HG03159 (cell line): ENCODE measurements at regions not wholly inside any gene's neighbourhood (a gene's known extent, or its start where the extent isn't known, plus 50 kb on each side); places are given as distances from the start of the nearest gene placed in this dataset.

Source experiments
- ATAC-seq: cut with Tn5 transposase; IDR thresholded peaks from one replicate; pipeline ENCODE4 v1.9.1; 2021; ENCODE audit warnings: mild to moderate bottlenecking, moderate library complexity; ENCODE audit not compliant: unreplicated experiment

- ATAC-seq = no peak
Observed at GRCh38 chr16:6170022-6170421, 1072.4 kb upstream of the EEF2KMT start.

DNA sequence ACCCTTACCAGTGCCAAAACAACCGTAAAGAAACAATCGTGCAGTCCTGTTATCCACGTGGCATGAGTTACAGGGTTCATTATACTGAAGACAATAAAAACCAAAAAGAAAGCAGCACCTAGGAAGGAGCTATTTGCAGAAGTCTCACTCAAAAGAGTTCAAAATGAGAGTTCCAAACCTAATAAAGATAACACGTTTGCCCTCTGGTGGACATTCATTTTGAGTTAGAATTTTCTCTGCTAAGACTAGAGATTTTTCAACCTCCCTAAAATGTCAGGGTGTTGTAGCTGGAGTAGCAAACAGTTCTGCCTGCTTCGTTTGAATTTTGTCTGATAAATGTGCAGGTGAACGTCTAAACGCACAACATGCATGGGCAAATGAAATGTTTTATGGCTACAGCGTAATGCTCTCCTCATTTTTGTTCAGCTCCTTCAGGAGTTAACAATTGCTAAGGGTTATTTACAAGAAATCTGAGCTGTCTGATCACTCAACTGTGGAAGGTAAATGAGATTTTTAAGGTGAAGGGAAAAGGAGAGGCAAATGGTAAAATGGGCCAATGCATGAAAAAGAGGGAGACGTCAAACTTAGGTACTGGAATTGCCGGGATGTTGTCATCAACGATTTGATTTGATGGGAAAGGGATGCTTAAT lies 1067.9 kb upstream of the EEF2KMT start:
- ATAC-seq = no peak

GRCh38 chr16:6160871-6161270 lies 1063.3 kb upstream of the EEF2KMT start:
- no peak for ATAC-seq

DNA sequence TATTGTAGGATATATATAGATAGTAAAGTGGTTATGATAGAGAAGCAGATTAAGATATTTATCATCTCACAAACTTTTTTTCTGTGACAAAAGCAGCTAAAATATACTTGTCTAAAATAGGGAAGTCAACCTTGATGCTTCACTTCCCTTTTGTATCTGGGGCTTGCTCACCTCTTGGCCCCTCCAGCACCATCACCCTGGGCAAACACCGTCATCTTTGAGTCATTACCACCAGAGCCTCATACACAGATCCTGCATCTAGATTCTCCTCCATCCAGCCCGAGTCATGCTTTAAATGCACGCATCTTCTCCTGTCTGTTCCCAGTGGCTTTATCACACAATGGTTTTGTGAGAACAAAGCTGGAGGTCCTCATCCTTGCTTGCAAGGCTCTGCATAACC lies 1062.7 kb upstream of the EEF2KMT start:
- ATAC-seq = no peak

GRCh38 chr16:6157806-6158205 lies 1060.2 kb upstream of the EEF2KMT start:
- ATAC-seq = no peak

DNA sequence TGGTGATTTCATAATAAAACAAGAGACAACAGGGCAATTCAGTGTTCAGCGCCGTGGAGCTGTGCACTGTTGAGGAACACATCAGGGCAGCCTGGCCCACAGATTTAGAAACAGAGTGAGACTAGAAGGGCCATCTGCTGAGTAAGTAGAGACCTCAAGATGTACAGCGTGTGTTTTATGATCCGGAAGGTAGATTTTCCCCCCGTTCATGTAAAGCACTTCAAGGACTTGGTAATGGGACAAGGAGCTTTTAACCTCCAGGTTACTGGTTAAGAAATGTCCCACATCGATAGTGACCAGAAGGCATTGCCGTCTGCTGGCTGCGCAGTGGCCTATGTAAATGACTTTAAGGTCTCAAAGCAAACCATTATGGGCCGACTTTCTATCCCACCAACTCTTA lies 1057.7 kb upstream of the EEF2KMT start:
- no peak for ATAC-seq

DNA sequence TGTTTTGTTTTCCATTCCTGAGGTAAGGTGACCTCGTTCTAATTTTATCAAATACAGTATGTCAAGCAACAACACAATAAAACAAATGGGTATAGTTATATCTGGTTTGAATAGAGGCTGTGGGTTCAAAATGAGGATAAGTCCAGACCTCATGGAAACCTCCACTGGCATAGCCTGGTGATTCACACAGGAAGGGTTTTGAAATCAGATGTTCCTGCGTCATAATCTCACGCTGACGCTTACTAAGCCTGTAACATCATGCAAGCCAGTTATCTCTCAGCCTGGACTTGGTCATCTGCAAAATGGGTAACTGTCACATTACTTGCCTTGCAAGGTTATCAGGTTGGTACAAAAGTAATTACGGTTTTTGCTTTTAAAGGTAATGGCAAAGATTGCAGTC lies 1056.3 kb upstream of the EEF2KMT start:
- ATAC-seq = no peak

DNA sequence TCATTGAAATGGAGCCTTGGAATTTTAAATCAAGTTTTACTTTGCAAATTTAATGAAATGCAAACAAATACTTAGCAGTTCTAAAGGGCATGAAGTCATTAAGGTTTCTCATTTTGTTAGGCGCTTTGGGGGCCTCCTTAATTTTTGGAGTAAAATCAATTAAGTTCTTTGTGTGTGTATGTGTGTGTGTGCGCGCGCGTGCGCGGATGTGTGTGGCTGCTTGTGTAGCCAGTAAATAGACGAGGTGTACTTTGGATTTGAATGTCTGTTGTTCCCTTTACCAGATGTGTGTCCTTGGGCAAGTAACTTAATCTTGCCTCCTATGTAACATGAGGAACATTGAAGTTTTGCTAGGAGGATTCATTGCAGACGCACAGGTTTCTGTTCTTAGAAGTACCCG lies 1051.4 kb upstream of the EEF2KMT start:
- ATAC-seq = no peak

DNA sequence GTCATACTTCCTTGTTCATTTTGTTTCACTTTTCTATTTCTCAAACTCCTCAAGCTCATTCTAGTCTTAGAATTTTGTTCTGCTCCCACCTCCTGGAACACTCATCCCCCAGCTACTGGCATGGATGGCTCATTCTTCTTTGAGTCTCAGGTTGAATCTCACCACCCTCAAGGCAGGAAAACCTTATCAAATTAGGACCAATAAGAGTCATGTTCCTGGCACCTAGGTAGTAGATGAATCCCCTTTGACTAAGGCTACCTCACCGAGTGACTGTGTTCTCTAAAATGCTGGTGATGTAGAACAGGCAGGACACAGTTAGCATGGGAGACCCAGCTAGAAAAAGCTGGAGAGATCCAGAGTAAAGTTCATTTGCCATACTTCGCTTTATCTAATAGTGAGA lies 1050.8 kb upstream of the EEF2KMT start:
- no peak for ATAC-seq

GRCh38 chr16:6146874-6147425 lies 1049.4 kb upstream of the EEF2KMT start:
- no peak for ATAC-seq

DNA sequence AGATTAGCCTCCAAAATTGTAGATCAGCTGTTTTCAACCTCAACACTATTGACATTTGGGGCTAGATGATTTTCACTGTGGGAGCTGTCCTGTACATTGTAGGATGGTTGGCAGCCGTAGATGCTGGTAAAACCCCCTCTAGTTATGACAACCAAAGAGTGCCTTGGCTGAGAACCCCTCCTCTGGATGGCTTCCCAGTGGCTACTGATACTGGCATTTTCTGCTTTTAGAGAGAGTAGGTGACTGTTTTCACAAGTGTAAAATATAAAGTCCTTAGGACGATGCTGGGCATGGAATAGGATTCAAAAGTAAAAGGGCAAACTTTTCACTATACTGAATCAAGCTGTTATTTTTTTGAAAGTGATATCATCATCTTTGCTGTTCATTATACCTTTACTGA lies 1048.8 kb upstream of the EEF2KMT start:
- ATAC-seq = no peak

DNA sequence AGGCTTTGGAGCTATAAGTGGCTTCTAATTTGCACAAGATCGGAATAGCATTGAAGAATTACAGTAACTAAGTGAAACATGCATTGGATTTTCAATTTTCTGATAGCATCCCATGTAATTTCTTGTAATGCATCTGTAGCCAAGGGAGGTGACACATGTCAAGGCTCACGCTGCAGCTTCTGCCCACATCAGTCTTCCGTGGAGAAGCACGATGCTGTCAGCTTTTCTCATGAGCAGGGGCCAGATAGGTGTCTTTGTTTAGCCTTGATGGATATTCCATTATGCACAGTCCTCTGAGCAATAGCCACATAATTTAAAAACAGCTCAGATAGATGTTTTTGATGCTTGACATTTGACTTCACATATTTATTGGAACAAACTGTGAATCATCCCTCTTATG lies 1046.9 kb upstream of the EEF2KMT start:
- ATAC-seq = no peak

DNA sequence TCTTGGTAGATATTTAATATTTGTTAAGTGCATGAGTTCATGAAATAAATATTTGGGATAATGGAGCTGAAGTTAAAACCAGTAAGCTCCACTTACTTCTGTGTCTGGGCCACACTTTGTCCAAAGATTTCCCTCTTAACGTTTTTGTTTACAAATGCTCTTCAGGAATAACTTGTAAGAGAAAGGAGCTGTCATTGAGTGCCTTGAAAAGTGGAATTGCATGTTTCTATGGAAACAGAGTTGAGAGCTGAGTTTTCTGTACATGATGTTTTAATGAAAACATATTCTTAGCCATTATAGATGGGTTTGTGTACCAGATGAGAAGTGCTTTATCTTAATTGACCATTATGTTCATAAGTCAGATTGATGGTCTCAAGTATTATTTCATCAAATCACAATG lies 1045.4 kb upstream of the EEF2KMT start:
- no peak for ATAC-seq

DNA sequence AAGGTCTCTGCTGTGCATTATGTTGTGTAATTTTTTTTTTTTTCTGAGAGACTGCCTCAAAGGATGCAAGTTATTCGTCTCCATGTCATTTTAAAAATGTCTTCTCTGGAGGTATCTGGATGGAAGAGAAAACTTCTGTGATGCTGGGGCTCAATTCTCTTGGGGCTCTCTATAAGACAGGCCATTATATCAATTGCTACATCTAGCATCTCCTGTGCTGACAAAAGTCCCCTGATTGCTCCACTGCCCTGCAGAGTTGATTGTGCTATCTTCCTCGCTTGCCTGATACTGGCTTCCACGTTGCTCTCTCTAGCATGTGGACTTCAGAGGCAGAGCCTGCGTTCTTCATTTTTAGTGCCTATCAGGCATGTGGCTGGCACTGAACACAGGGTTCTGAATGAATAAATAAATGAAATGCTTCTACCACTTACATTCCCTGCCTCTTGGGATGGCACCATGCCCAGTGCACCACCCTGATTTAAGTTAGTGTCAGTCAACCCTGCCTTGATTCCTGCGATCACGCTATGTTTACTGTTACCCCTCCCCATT lies 1035.5 kb upstream of the EEF2KMT start:
- no peak for ATAC-seq

GRCh38 chr16:6132121-6132520 lies 1034.5 kb upstream of the EEF2KMT start:
- no peak for ATAC-seq

- no peak for ATAC-seq
Observed at GRCh38 chr16:6131526-6132050, 1034.0 kb upstream of the EEF2KMT start.

DNA sequence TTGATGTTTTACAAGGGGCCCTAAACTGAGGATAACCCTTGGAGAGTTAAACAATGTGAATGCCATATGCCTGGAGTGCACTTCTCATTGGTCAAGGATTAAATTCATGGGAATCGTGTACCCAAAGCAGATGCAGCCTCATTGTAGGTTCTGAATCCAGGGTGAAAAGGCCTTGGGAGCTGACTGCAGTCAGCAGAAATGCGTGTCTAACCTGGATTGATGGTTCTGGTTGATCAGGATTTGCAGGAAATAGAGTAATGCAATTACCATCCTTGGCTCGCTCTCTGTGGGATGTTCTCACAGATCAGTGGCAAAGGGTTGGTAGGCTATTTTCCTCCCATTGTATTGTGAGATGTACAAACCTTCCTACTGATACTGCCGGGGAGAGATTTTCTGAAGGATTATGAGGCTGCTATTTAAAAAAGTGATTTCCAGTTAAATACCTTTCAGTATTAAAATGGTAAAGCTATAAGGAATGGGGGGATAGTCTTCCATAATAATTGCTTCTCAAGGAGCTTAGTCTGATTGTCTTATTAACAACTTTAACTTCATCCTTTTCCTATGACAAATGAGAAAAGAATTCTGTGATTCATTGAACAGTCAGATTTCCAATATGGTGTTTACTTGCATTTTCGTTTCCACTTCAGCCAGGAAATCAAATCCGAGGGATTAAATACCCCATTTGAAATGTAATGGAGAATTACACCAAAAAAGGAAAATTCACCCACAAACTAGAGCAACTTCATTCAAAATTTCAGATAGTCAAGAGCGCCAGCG lies 1028.1 kb upstream of the EEF2KMT start:
- ATAC-seq = no peak

GRCh38 chr16:6124136-6124535 lies 1026.5 kb upstream of the EEF2KMT start:
- no peak for ATAC-seq

- ATAC-seq = no peak
Observed at GRCh38 chr16:6122401-6122800, 1024.8 kb upstream of the EEF2KMT start.

GRCh38 chr16:6114691-6115090 lies 1017.1 kb upstream of the EEF2KMT start:
- no peak for ATAC-seq

DNA sequence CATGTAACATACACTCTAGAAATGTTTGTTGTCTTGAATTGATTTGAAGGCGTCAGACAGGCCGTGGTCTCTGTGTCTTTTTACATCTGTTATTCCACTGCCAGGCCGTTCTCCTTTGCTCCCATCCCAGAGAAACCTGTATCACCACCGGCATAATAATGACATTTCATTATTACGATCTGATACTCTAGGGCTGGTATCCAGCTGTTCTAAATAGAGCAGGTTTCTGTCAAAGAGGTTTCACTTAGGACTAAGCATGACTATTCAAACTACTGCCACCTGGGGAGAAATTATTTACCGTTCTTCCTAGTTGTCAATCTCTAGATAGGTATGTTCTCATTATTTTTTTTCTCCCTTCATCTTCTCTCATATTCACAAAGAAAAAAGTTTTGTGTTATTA lies 1016.2 kb upstream of the EEF2KMT start:
- ATAC-seq = no peak

DNA sequence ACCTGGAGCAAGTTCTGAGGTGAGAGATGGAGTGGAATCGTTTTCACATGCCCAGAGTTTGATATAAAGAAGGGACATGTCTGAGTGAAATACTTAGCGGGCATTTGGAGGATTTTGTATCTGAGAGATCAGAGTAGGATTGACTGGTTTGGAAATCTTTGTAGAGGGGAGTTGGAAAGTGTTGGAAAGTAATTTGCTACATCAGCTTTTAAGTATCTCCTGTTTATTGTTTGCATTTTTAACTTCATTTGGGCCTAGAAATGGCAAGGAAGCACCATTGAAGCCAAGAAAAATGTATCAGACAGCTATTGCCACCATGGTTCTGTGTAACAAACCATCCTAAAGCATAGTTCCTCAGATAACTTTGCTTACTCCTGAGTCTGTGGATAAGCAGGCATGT lies 1015.1 kb upstream of the EEF2KMT start:
- ATAC-seq = no peak
